ENCODE measurements at regions not wholly inside any gene's neighbourhood (a gene's known extent, or its start where the extent isn't known, plus 50 kb on each side); places are given as distances from the start of the nearest gene placed in this dataset.

GRCh38 chr18:56165601-56166355 is 472.6 kb downstream of the TXNL1 start:
- no peak for DNase-seq

GRCh38 chr18:56162311-56163265 is 475.8 kb downstream of the TXNL1 start:
- no peak for DNase-seq

GRCh38 chr18:56161566-56162260 is 476.7 kb downstream of the TXNL1 start:
- no peak for DNase-seq

DNA sequence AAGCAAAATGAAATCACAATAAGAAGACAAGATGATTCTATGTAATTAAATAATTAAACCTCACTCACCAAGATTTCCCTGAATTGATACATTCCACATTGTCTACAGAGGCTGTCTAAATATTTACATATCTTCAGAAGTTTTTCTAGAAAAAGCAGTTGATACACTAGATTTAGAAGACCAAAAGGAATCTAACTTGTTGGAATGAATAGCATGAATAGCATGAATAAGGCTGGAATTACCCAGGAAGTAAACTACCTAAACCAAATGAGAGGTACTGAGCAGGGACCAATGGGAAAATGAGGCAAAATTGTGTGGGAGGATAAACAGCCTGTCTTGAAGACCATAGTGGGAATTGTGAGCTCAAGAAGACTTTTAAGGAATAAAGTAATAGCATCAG is 479.7 kb downstream of the TXNL1 start:
- DNase-seq: no peak

DNA sequence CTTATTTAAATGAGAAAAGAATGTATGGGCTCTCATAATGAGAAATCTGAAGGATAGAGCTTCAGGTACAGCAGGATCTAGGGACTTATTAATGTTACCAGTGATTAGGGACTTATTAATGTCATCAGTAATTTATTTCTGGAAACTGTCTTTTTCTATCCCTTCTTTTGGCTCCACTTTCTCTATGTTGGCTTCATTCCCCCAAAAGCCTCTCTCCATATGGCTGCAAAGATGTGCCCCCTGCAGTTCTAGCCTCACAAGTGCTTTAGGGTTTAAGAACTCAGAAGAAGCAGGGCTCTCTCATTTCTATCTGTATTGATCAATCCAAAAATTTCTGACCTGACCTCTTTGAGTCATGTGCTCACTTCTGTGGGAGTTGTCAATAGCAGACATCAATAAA is 480.9 kb downstream of the TXNL1 start:
- no peak for DNase-seq

- DNase-seq: no peak
Observed at GRCh38 chr18:56152551-56153310, 485.7 kb downstream of the TXNL1 start.

DNA sequence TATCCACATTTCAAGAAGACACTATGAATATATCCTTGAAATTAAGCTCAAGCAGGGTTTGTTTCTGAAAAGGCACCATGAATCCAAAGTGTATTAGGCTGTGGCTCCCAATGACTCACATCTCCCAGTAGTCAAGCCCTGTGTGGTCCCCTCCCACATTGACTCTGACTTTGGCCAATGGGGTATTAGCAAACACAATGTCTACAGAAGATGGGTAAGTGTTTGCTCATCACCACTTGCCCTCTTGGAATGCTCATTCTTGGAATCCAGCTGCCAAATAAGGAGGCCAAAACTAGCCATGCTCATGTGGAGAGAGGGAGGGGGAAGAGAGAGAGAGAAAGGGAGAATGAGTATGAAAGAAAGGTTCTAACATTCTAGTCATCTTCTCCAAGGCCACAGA is 490.0 kb downstream of the TXNL1 start:
- DNase-seq: no peak

DNA sequence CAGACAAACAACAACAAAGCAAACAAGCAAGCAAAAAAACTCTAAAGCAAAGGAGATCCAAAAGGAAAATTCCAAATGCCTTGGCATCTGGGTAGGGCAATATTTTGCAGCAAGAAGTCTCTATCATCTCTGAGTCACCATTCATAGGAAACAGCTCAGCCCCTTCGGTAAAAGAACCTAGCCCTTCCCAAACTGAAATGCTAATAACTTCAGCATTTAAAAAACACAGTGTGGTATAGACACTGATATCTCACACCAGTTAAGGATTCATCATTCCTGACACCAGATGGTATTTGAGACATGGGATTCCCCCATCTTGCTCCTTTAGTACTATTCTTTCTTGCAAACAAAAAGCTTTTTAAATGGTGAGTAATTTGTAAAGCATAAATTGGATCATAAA is 491.8 kb downstream of the TXNL1 start:
- no peak for DNase-seq

GRCh38 chr18:56142001-56142400 is 496.4 kb downstream of the TXNL1 start:
- no peak for DNase-seq

DNA sequence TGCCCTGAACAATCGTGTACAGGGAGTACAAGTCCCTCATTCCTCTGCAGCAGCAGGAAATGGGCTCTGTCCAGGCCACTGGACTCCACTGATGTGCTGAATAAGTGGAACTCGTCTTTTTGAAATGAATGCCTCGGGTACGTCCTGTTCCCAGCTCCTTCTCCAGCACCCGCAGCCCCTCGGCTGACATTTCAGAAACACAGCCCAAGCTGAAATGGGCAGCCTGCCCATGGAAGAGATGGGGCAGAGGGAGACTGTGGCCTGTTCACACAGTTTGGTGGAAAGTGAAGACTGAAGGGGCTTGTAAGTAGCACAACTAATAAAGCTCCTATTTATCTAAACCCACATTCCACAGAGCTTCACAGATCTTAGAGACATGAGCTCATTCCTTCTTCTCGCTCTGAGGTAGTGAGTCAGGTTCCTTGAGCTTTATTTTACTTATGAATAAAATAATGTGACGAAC is 498.6 kb downstream of the TXNL1 start:
- peak; percentile 21 for DNase-seq

DNA sequence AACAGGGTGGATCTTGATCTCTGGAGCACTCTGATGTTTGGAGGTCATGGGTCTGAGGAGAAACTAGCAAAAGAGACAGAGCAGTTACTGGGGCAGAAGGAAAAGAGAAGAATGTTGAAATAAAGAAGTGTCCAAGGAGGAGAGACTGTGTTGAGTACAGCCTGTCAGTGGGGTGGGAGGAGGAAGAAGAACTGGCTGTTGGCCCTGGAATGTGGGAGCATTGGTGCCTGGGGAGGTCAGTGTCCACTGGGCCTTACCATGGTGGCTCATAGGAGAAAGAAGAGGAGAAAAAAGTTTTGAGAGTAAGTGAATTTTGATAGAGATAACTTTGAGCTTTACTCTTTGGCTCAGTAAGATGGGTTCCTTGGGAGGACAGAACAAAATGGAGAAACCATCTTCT is 499.0 kb downstream of the TXNL1 start:
- DNase-seq: no peak

- no peak for DNase-seq
Observed at GRCh38 chr18:56136105-56136504, 502.3 kb downstream of the TXNL1 start.

GRCh38 chr18:56130481-56130880 is 507.9 kb downstream of the TXNL1 start:
- DNase-seq: no peak

GRCh38 chr18:56128153-56128791 is 510.1 kb downstream of the TXNL1 start:
- DNase-seq: no peak

DNA sequence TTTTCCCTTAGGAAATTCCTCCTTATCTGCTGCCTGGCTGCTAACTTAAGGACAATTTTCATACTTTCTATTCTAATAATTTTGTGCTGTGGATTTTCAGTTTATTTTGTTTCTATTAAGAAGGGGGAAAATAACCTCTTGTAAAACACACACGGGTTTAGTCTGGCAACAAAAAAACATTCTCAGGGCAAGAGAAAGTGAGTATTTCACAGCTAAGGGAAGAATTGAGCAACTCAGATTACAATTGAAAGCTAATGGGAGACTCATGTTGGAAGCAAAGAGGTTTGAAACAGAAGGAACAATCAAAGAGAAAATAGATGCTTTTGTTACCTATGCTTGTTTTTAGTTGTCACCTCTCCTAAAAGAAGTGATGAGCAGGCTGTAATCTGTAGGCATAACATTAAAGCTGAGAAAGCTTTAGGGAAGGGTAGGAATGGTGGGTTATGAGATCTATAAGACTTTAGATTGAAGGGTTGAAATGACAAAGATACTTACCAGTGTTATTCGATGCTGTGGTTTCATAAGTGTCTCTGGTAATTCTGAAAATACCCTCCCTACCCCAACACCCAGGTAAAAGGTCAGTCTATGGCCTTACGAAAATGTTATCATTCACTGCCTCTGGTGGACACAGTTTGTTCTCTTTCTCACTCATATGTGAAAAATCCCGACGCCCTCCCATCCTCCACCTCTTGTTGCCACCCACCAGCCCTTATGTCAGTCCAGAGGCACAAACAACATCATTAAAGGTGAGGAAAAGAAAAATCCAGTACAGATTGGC is 510.9 kb downstream of the TXNL1 start:
- DNase-seq: no peak

DNA sequence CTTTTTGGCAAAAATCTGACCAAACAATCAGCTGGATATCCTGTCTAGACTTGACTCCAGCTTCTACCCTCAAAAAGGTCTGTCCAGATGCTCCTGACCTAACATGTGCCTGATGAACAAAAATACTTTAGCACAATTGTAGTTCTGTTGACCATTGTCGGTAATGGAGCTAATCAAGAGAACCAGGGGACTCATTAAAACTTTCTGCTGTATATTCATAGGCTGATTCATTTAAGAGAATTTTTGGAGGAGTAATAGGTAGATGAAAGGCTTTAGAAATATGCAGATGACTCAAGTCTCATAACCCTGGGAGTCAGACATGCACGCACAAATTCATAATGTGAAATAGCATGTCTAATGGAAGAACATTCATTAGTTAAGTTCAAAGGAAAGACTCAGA is 514.2 kb downstream of the TXNL1 start:
- DNase-seq: no peak

GRCh38 chr18:56121669-56122068 is 516.7 kb downstream of the TXNL1 start:
- no peak for DNase-seq

GRCh38 chr18:56120782-56121181 is 517.6 kb downstream of the TXNL1 start:
- DNase-seq: no peak

GRCh38 chr18:56119681-56120080 is 518.7 kb downstream of the TXNL1 start:
- DNase-seq: no peak

DNA sequence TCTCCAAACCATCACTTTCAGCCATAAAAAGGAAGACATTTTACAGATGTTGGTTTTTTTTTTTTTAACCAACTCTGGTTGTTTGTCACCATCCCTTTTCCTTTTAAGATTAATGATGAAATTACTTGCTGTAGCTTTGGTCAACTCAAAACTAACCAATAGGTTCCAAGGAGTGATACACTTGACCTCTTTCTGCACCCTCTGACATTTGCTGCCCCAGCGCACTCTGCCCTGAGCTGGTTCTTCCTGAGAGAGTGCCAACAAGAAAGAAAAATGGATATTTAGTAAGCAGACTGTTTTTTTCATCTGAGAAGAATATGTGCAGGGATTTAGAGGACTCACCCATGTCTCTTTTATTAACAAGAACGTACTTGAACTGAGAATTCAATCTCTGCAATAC is 520.0 kb downstream of the TXNL1 start:
- DNase-seq: no peak
